KMS-11 (cell line): ENCODE measurements at regions not wholly inside any gene's neighbourhood (a gene's known extent, or its start where the extent isn't known, plus 50 kb on each side); places are given as distances from the start of the nearest gene placed in this dataset.

Experiments used
- H2AFZ ChIP-seq: fragments of 200-600 bp; sonication (generic); 2 replicates; pipeline ENCODE4 v1.6.1; 2016; ENCODE audit warnings: antibody characterized with exemption, mixed run types, low read depth
- H3K27ac ChIP-seq: fragments of 200-600 bp; sonication (generic); 2 replicates; pipeline ENCODE4 v1.6.1; 2016; ENCODE audit warnings: mild to moderate bottlenecking, mixed run types
- H3K27me3 ChIP-seq: fragments of 200-600 bp; sonication (generic); 2 replicates; pipeline ENCODE4 v1.6.1; 2017; ENCODE audit warnings: mild to moderate bottlenecking, low read depth, mixed run types, moderate library complexity; ENCODE audit not compliant: insufficient read depth
- H3K36me3 ChIP-seq: fragments of 200-600 bp; sonication (generic); 2 replicates; pipeline ENCODE4 v1.6.1; 2017; ENCODE audit warnings: mild to moderate bottlenecking, mixed run types; ENCODE audit not compliant: insufficient read depth
- H3K4me1 ChIP-seq: fragments of 200-600 bp; sonication (generic); 2 replicates; pipeline ENCODE4 v1.6.1; 2016; ENCODE audit warnings: mild to moderate bottlenecking, low read depth, mixed run types; ENCODE audit not compliant: poor library complexity, severe bottlenecking
- H3K4me2 ChIP-seq: fragments of 200-600 bp; sonication (generic); 2 replicates; pipeline ENCODE4 v1.7.0; 2016; ENCODE audit warnings: mild to moderate bottlenecking, mixed run types
- H3K4me3 ChIP-seq: fragments of 200-600 bp; sonication (generic); IDR thresholded peaks from 2 replicates; pipeline ENCODE4 v1.6.1; 2017; ENCODE audit warnings: low read depth, low read length, mixed read lengths; ENCODE audit not compliant: insufficient read depth
- H3K79me2 ChIP-seq: fragments of 200-600 bp; sonication (generic); 2 replicates; pipeline ENCODE4 v1.6.1; 2016; ENCODE audit warnings: low read depth, mixed run types; ENCODE audit not compliant: insufficient read depth
- H3K9ac ChIP-seq: fragments of 200-600 bp; sonication (generic); 2 replicates; pipeline ENCODE4 v1.6.1; 2016; ENCODE audit warnings: mild to moderate bottlenecking, mixed run types
- H4K20me1 ChIP-seq: fragments of 200-600 bp; sonication (generic); 2 replicates; pipeline ENCODE4 v1.6.1; 2016; ENCODE audit warnings: mild to moderate bottlenecking, mixed run types; ENCODE audit not compliant: insufficient read depth
- CTCF ChIP-seq: fragments of 200-600 bp; sonication (generic); conservative IDR thresholded peaks from 2 replicates; pipeline ENCODE4 v1.6.1; 2017; ENCODE audit warnings: low read depth, mild to moderate bottlenecking, antibody characterized with exemption, low read length, moderate library complexity, mixed read lengths

GRCh38 chrX:63835361-63835760 lies 50.3 kb upstream of the ARHGEF9 start:
- no peak for TF ChIP-seq CTCF

More at GRCh38 chrX:63835361-63835760, 50.3 kb upstream of the ARHGEF9 start:
- H3K4me3 ChIP-seq: no peak overlapping the region
- no peaks in the 10 kb centered on the region for H3K27me3 ChIP-seq
- H3K4me1 ChIP-seq: no peaks in the 10 kb centered on the region
- no peaks in the 10 kb centered on the region for H3K36me3 ChIP-seq
- no peaks in the 10 kb centered on the region for H4K20me1 ChIP-seq
- no peak overlapping the region for H3K27ac ChIP-seq
- no peak overlapping the region for H3K9ac ChIP-seq
- no peak overlapping the region for H2AFZ ChIP-seq
- H3K79me2 ChIP-seq: no peaks in the 10 kb centered on the region
- H3K4me2 ChIP-seq: no peak overlapping the region
